Neural progenitor cell (in vitro differentiated cells): ENCODE measurements at regions not wholly inside any gene's neighbourhood (a gene's known extent, or its start where the extent isn't known, plus 50 kb on each side); places are given as distances from the start of the nearest gene placed in this dataset.

Experiments
- DNase-seq: peaks from one replicate; pipeline ENCODE4 v3.0.0-alpha.2; 2016; ENCODE audit warnings: low spot score
- H2AFZ ChIP-seq: fragments of 200-600 bp; sonication (generic); replicated peaks from 2 replicates; pipeline ENCODE4 v1.6.1; 2016; ENCODE audit warnings: antibody characterized with exemption
- H3F3A ChIP-seq: fragments of 200-600 bp; sonication (generic); 2 replicates; pipeline ENCODE4 v1.6.1; 2016; ENCODE audit warnings: antibody characterized with exemption, low read depth
- H3K27ac ChIP-seq: fragments of 200-600 bp; sonication (generic); 2 replicates; pipeline ENCODE4 v1.5.1; 2016; ENCODE audit warnings: mild to moderate bottlenecking
- H3K27me3 ChIP-seq: fragments of 200-600 bp; sonication (generic); 2 replicates; pipeline ENCODE4 v1.6.1; 2016; ENCODE audit warnings: mild to moderate bottlenecking, moderate library complexity
- H3K36me3 ChIP-seq: fragments of 200-600 bp; sonication (generic); 2 replicates; pipeline ENCODE4 v1.5.1; 2016
- H3K4me1 ChIP-seq: fragments of 200-600 bp; sonication (generic); 2 replicates; pipeline ENCODE4 v1.6.1; 2016; ENCODE audit warnings: mixed run types
- H3K4me2 ChIP-seq: fragments of 200-600 bp; sonication (generic); 2 replicates; pipeline ENCODE4 v1.6.1; 2016
- H3K4me3 ChIP-seq: fragments of 200-600 bp; sonication (generic); 2 replicates; pipeline ENCODE4 v1.5.1; 2016
- H3K79me2 ChIP-seq: fragments of 200-600 bp; sonication (generic); 2 replicates; pipeline ENCODE4 v1.6.1; 2016; ENCODE audit warnings: low read depth
- H3K9ac ChIP-seq: fragments of 200-600 bp; sonication (generic); 2 replicates; pipeline ENCODE4 v1.6.1; 2016
- H3K9me3 ChIP-seq: fragments of 200-600 bp; sonication (generic); 2 replicates; pipeline ENCODE4 v1.5.1; 2016; ENCODE audit warnings: low read depth
- H4K20me1 ChIP-seq: fragments of 200-600 bp; sonication (generic); 2 replicates; pipeline ENCODE4 v1.6.1; 2016; ENCODE audit warnings: low read depth
- H3K27ac Mint-ChIP-seq: 3 replicates; pipeline ENCODE4 v1.8.0; 2021; ENCODE audit warnings: mixed read lengths
- H3K27me3 Mint-ChIP-seq: 2 replicates; pipeline ENCODE4 v1.8.0; 2022; ENCODE audit warnings: low read depth, mild to moderate bottlenecking, inconsistent platforms, moderate library complexity, mixed read lengths; ENCODE audit not compliant: insufficient read depth
- H3K36me3 Mint-ChIP-seq: 3 replicates; pipeline ENCODE4 v1.8.0; 2021; ENCODE audit warnings: mixed read lengths
- H3K4me1 Mint-ChIP-seq: 3 replicates; pipeline ENCODE4 v1.8.0; 2021; ENCODE audit warnings: mixed read lengths
- H3K4me3 Mint-ChIP-seq: 3 replicates; pipeline ENCODE4 v1.8.0; 2021; ENCODE audit warnings: mild to moderate bottlenecking, moderate library complexity, mixed read lengths
- H3K9me3 Mint-ChIP-seq: 3 replicates; pipeline ENCODE4 v1.8.0; 2020; ENCODE audit warnings: mixed read lengths
- EZH2 ChIP-seq: fragments of 200-600 bp; sonication (generic); IDR thresholded peaks from 2 replicates; pipeline ENCODE4 v1.6.1; 2017; ENCODE audit warnings: antibody characterized with exemption, mild to moderate bottlenecking, moderate library complexity
- EZH2phosphoT487 ChIP-seq: fragments of 200-600 bp; sonication (generic); IDR thresholded peaks from 2 replicates; pipeline ENCODE4 v1.6.1; 2017; ENCODE audit warnings: antibody characterized with exemption
- TF ChIP-seq, protein P1 (sequence below): fragments of 200-600 bp; sonication (generic); IDR thresholded peaks from 2 replicates; pipeline ENCODE4 v1.5.1; 2017; ENCODE audit warnings: antibody characterized with exemption, mild to moderate bottlenecking

DNA sequence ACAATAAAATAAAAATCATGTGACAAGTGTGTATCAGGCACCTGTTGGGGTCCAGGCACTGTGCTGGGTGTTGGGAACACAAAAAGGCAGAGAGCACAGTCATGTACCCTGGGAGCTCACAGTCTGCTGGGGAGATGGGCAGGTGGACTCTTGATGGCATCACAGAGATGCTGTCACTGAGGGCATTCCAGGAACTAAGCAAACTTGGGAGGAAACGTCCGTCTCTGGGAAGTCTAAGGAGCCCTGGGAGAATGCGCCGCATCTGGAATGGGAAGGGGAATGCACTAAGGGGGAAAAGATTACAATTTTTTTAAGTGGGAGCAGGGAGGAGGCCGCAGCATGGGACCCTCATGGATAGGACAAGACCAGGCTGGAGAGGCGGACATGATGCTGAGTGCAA lies 80.9 kb upstream of the ZNF423 start:
- Histone ChIP-seq H3K27ac (no peak overlapping the region), H4K20me1 (no peaks in the 10 kb centered on the region), H3K4me1 (no peaks in the 10 kb centered on the region), H3K4me3 (no peak overlapping the region), H3K36me3 (no peaks in the 10 kb centered on the region), H3K9ac (no peak overlapping the region), H3K27me3 (no peaks in the 10 kb centered on the region), H3K79me2 (no peaks in the 10 kb centered on the region), H3K4me2 (no peak overlapping the region), H2AFZ (no peak overlapping the region), H3K9me3 (no peaks in the 10 kb centered on the region), H3F3A (no peaks in the 10 kb centered on the region)
- Mint-ChIP-seq H3K36me3 (no peaks in the 10 kb centered on the region), H3K27me3 (peaks cover 7% of the 10 kb centered on the region), H3K4me1 (peaks cover 10% of the 10 kb centered on the region), H3K4me3 (no peak overlapping the region), H3K9me3 (peaks cover 8% of the 10 kb centered on the region), H3K27ac (no peak overlapping the region)
- no peak for DNase-seq
- TF ChIP-seq EZH2: no peak
- TF ChIP-seq, protein P1, sequence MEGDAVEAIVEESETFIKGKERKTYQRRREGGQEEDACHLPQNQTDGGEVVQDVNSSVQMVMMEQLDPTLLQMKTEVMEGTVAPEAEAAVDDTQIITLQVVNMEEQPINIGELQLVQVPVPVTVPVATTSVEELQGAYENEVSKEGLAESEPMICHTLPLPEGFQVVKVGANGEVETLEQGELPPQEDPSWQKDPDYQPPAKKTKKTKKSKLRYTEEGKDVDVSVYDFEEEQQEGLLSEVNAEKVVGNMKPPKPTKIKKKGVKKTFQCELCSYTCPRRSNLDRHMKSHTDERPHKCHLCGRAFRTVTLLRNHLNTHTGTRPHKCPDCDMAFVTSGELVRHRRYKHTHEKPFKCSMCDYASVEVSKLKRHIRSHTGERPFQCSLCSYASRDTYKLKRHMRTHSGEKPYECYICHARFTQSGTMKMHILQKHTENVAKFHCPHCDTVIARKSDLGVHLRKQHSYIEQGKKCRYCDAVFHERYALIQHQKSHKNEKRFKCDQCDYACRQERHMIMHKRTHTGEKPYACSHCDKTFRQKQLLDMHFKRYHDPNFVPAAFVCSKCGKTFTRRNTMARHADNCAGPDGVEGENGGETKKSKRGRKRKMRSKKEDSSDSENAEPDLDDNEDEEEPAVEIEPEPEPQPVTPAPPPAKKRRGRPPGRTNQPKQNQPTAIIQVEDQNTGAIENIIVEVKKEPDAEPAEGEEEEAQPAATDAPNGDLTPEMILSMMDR: no peak

DNA sequence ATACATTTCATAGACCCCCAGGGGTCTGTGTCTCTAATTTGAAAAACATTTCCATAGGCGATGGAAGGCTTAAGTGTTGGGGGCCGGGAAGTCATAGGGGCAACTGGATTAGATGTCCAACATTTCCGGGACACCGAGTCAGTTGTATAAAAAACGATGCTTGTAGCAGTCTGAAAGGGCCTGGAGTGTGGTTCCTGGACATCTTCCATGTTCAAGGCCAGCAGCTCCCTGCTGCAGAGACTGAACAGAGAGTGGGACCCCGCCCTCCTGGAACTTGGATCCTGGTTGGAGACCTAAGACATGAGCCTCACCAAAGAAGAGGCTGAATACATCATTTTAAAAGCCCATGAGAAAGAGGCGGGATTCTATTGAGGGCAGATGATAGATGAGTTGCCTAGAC lies 82.0 kb upstream of the ZNF423 start:
- no peaks in the 10 kb centered on the region for H4K20me1 ChIP-seq
- no peak overlapping the region for H3K4me2 ChIP-seq
- no peaks in the 10 kb centered on the region for H3K79me2 ChIP-seq
- H3K4me1 ChIP-seq: no peaks in the 10 kb centered on the region
- Mint-ChIP-seq H3K4me3 (no peak overlapping the region), H3K27me3 (peaks cover 7% of the 10 kb centered on the region), H3K36me3 (no peaks in the 10 kb centered on the region), H3K9me3 (peaks cover 8% of the 10 kb centered on the region), H3K27ac (no peak overlapping the region), H3K4me1 (peaks cover 2% of the 10 kb centered on the region)
- H3K9ac ChIP-seq: no peak overlapping the region
- DNase-seq: no peak
- no peaks in the 10 kb centered on the region for H3K36me3 ChIP-seq
- no peaks in the 10 kb centered on the region for H3K9me3 ChIP-seq
- H3K27me3 ChIP-seq: no peaks in the 10 kb centered on the region
- no peak overlapping the region for H3K27ac ChIP-seq
- H3K4me3 ChIP-seq: no peak overlapping the region
- no peaks in the 10 kb centered on the region for H3F3A ChIP-seq
- H2AFZ ChIP-seq: no peak overlapping the region
- TF ChIP-seq EZH2 (no peak), EZH2phosphoT487 (no peak)
- TF ChIP-seq, protein P1: no peak

GRCh38 chr16:49939495-49939894 lies 83.6 kb upstream of the ZNF423 start:
- H4K20me1 ChIP-seq: no peaks in the 10 kb centered on the region
- no peak overlapping the region for H2AFZ ChIP-seq
- no peaks in the 10 kb centered on the region for H3F3A ChIP-seq
- H3K4me2 ChIP-seq: no peak overlapping the region
- no peaks in the 10 kb centered on the region for H3K9me3 ChIP-seq
- H3K79me2 ChIP-seq: no peaks in the 10 kb centered on the region
- H3K4me3 Mint-ChIP-seq: no peak overlapping the region
- no peaks in the 10 kb centered on the region for H3K4me1 Mint-ChIP-seq
- no peaks in the 10 kb centered on the region for H3K36me3 Mint-ChIP-seq
- peaks cover 9% of the 10 kb centered on the region for H3K27me3 Mint-ChIP-seq
- no peak overlapping the region for H3K4me3 ChIP-seq
- H3K9me3 Mint-ChIP-seq: peaks cover 8% of the 10 kb centered on the region
- H3K27ac Mint-ChIP-seq: no peak overlapping the region
- no peak overlapping the region for H3K9ac ChIP-seq
- no peaks in the 10 kb centered on the region for H3K27me3 ChIP-seq
- DNase-seq: no peak
- no peaks in the 10 kb centered on the region for H3K4me1 ChIP-seq
- TF ChIP-seq EZH2phosphoT487: no peak
- TF ChIP-seq, protein P1: no peak
- TF ChIP-seq EZH2: no peak
- H3K27ac ChIP-seq: no peak overlapping the region
- H3K36me3 ChIP-seq: no peaks in the 10 kb centered on the region
